OCI-LY7 (cell line): ENCODE measurements at regions not wholly inside any gene's neighbourhood (a gene's known extent, or its start where the extent isn't known, plus 50 kb on each side); places are given as distances from the start of the nearest gene placed in this dataset.

ENCODE experiments used
- BruUV-seq: library from RNA; stranded (reverse); fragments of 400-500 nt; replicated peaks from 2 replicates; lab custom pipeline; 2021; lab: Mats Ljungman, UMichigan
- CTCF ChIA-PET: fragments of 300-600 bp; sonication (Branson Sonifier 250); formaldehyde crosslinking; loops from one replicate; lab custom pipeline; 2022; ENCODE audit warnings: antibody characterized with exemption; ENCODE audit not compliant: unreplicated experiment; lab: Charles Lee
- POLR2A ChIA-PET: fragments of 300-600 bp; sonication (Branson Sonifier 250); formaldehyde crosslinking; loops from one replicate; lab custom pipeline; 2022; ENCODE audit warnings: antibody characterized with exemption; lab: Charles Lee
- DNase-seq: peaks from one replicate; pipeline ENCODE4 v3.0.0-alpha.2; 2015; ENCODE audit warnings: low spot score
- H2AFZ ChIP-seq: fragments of 200-600 bp; sonication (generic), shearing (Covaris generic); 2 replicates; pipeline ENCODE4 v1.6.1; 2014; ENCODE audit warnings: mild to moderate bottlenecking, antibody characterized with exemption, low read length, moderate library complexity
- H3K27ac ChIP-seq: fragments of 200-600 bp; sonication (generic); 2 replicates; pipeline ENCODE4 v1.5.1; 2014; ENCODE audit warnings: mixed run types, low read depth, mild to moderate bottlenecking, moderate library complexity, low read length, inconsistent platforms; ENCODE audit not compliant: poor library complexity, severe bottlenecking
- H3K36me3 ChIP-seq: fragments of 200-600 bp; sonication (generic); 2 replicates; pipeline ENCODE4 v1.6.1; 2014; ENCODE audit warnings: mild to moderate bottlenecking, antibody characterized with exemption, low read length, moderate library complexity, mixed read lengths; ENCODE audit not compliant: insufficient read depth
- H3K4me1 ChIP-seq: fragments of 200-600 bp; sonication (generic); 2 replicates; pipeline ENCODE4 v1.5.1; 2014; ENCODE audit warnings: mild to moderate bottlenecking, low read length; ENCODE audit not compliant: insufficient read depth, poor library complexity, severe bottlenecking
- H3K4me2 ChIP-seq: fragments of 200-600 bp; sonication (generic); 2 replicates; pipeline ENCODE4 v1.6.1; 2014; ENCODE audit warnings: mild to moderate bottlenecking, low read length
- H3K4me3 ChIP-seq: fragments of 200-600 bp; sonication (generic); 2 replicates; pipeline ENCODE4 v1.5.1; 2014; ENCODE audit warnings: mild to moderate bottlenecking, low read depth, low read length; ENCODE audit not compliant: poor library complexity, severe bottlenecking
- H3K79me2 ChIP-seq: fragments of 200-600 bp; sonication (generic); 2 replicates; pipeline ENCODE4 v1.6.1; 2016; ENCODE audit warnings: low read depth, mild to moderate bottlenecking, low read length, moderate library complexity, mixed read lengths; ENCODE audit not compliant: insufficient read depth
- H3K9me2 ChIP-seq: fragments of 200-600 bp; sonication (generic); 2 replicates; pipeline ENCODE4 v1.6.1; 2016; ENCODE audit warnings: mild to moderate bottlenecking, low read length, mixed read lengths; ENCODE audit not compliant: insufficient read depth
- H3K9me3 ChIP-seq: fragments of 200-600 bp; sonication (generic); 2 replicates; pipeline ENCODE4 v1.6.1; 2014; ENCODE audit warnings: mild to moderate bottlenecking, mixed run types, low read length, mixed read lengths
- H4K20me1 ChIP-seq: fragments of 200-600 bp; sonication (generic); 2 replicates; pipeline ENCODE4 v1.6.1; 2014; ENCODE audit warnings: mild to moderate bottlenecking, antibody characterized with exemption, low read length, moderate library complexity, mixed read lengths; ENCODE audit not compliant: insufficient read depth
- EZH2phosphoT487 ChIP-seq: fragments of 200-600 bp; sonication (generic); IDR thresholded peaks from 2 replicates; pipeline ENCODE4 v1.6.1; 2018; ENCODE audit warnings: low read depth, borderline replicate concordance, mild to moderate bottlenecking, mixed run types, antibody characterized with exemption, low read length, moderate library complexity, mixed read lengths
- intact Hi-C: fragments of 100-400 bp; cut with micrococcal nuclease; formaldehyde crosslinking; loops from one replicate; pipeline ENCODE4 v1.10.0; 2022; ENCODE audit not compliant: unreplicated experiment
- TF ChIP-seq, protein P1 (sequence below): fragments of 200-600 bp; sonication (generic); conservative IDR thresholded peaks from 2 replicates; pipeline ENCODE4 v1.5.1; 2014; ENCODE audit warnings: mild to moderate bottlenecking, antibody characterized with exemption, low read length, moderate library complexity, mixed read lengths

DNA sequence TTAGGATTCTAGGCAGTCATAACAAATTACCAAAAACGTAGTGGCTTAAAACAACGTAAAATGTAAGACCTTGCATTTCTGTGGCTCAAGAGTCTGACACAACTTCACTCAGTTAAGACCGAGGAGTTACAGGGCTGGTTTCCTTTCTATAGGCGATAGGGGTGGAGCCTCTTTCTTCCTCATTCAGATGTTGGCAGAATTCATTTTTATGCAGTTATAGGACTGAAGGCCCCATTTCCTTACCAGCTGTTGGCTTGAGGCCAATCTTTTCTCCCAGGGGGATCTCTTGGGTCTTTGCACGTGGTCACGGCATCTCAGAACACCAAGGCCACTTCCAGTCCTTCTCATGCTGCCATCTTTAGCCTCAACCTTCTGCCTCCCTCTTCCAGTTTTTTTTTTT is 145.2 kb downstream of the KCNJ2 start:
- Histone ChIP-seq H3K79me2 (no peaks in the 10 kb centered on the region), H3K27ac (no peak overlapping the region), H3K4me2 (no peak overlapping the region), H2AFZ (no peak overlapping the region), H3K9me3 (no peaks in the 10 kb centered on the region), H3K4me3 (no peak overlapping the region), H3K36me3 (no peaks in the 10 kb centered on the region), H3K9me2 (no peaks in the 10 kb centered on the region), H4K20me1 (no peaks in the 10 kb centered on the region), H3K4me1 (no peaks in the 10 kb centered on the region)
- POLR2A ChIA-PET = interaction anchor here (0.6 to 0.8 kb wide), 2 partner anchors 63 to 145 kb away, joined by 3 read pairs; partner anchors contain the start of gene KCNJ2
- no TSS peak for BruUV-seq
- CTCF ChIA-PET = no interaction called here
- DNase-seq = no peak
- intact Hi-C loops = no loop called here
- no peak for TF ChIP-seq EZH2phosphoT487
- TF ChIP-seq, protein P1, sequence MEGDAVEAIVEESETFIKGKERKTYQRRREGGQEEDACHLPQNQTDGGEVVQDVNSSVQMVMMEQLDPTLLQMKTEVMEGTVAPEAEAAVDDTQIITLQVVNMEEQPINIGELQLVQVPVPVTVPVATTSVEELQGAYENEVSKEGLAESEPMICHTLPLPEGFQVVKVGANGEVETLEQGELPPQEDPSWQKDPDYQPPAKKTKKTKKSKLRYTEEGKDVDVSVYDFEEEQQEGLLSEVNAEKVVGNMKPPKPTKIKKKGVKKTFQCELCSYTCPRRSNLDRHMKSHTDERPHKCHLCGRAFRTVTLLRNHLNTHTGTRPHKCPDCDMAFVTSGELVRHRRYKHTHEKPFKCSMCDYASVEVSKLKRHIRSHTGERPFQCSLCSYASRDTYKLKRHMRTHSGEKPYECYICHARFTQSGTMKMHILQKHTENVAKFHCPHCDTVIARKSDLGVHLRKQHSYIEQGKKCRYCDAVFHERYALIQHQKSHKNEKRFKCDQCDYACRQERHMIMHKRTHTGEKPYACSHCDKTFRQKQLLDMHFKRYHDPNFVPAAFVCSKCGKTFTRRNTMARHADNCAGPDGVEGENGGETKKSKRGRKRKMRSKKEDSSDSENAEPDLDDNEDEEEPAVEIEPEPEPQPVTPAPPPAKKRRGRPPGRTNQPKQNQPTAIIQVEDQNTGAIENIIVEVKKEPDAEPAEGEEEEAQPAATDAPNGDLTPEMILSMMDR = no peak

DNA sequence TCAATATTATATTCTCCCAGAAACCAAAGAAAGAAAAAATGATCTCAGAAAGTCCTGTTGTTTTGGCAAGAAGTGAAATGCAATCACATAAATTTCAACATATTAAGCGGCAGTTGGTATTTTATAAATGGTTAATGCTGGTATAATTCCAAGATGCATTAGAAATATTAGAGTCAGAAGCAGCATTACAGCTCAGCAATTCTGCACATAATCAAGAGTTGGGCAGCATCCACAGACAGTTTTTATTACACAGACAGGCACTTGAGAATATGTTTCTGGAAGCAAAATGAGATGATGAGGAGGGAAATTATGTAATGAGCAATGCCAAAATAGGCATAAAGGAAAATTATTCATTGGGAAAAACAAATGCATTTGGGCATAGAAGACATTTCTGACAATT is 148.1 kb downstream of the KCNJ2 start:
- Histone ChIP-seq H3K4me2 (no peak overlapping the region), H3K4me3 (no peak overlapping the region), H4K20me1 (no peaks in the 10 kb centered on the region), H3K36me3 (no peaks in the 10 kb centered on the region), H3K27ac (no peak overlapping the region), H3K4me1 (no peaks in the 10 kb centered on the region), H3K9me2 (no peaks in the 10 kb centered on the region), H3K79me2 (no peaks in the 10 kb centered on the region), H3K9me3 (no peaks in the 10 kb centered on the region), H2AFZ (no peak overlapping the region)
- POLR2A ChIA-PET = no interaction called here
- DNase-seq = no peak
- no TSS peak for BruUV-seq
- CTCF ChIA-PET = no interaction called here
- TF ChIP-seq, protein P1 = no peak
- no peak for TF ChIP-seq EZH2phosphoT487
- intact Hi-C loops = no loop called here

DNA sequence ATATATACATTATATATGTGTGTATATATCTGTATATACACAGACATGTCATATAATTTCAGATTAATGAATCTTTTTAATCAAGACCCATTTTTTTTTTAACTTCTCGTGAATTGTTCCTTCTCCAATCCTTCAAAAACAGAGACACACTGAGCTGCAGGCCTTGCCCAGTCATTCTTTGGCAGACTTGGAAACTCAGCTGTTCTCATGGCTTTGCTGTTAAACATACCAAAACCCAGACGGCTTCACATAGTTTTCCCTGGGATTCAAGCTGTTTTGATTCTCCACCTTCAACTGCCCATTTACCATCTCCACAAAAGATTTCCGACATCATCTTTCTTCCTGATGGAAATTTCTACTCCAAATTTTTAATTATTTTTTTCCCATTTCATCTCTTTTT is 148.7 kb downstream of the KCNJ2 start:
- no peak overlapping the region for H3K27ac ChIP-seq
- POLR2A ChIA-PET = interaction anchor here (0.6 kb wide), 1 partner anchor 1003 kb away, joined by 3 read pairs; no protein-coding TSS in a partner anchor
- CTCF ChIA-PET = no interaction called here
- BruUV-seq = no TSS peak
- TF ChIP-seq, protein P1 = no peak
- TF ChIP-seq EZH2phosphoT487 = no peak
- no peaks in the 10 kb centered on the region for H3K36me3 ChIP-seq
- H3K4me1 ChIP-seq = no peaks in the 10 kb centered on the region
- intact Hi-C loops = no loop called here
- H3K4me2 ChIP-seq = no peak overlapping the region
- H4K20me1 ChIP-seq = no peaks in the 10 kb centered on the region
- H3K9me2 ChIP-seq = no peaks in the 10 kb centered on the region
- H3K9me3 ChIP-seq = no peaks in the 10 kb centered on the region
- no peak overlapping the region for H2AFZ ChIP-seq
- H3K4me3 ChIP-seq = no peak overlapping the region
- no peak for DNase-seq
- no peaks in the 10 kb centered on the region for H3K79me2 ChIP-seq
